Breast epithelium (tissue), 4 donors: ENCODE measurements at regions not wholly inside any gene's neighbourhood (a gene's known extent, or its start where the extent isn't known, plus 50 kb on each side); places are given as distances from the start of the nearest gene placed in this dataset.

Source experiments
- DNase-seq, 2 donors: peaks; one replicate each; pipeline ENCODE4 v3.0.0-alpha.2; 2019; ENCODE audit warnings: low spot score in 2 of 2
- H3K27ac ChIP-seq, 2 donors: fragments of 200-600 bp; sonication (generic) in 1 of 2; one replicate each; pipeline ENCODE4 v1.5.1; 2016 to 2019; ENCODE audit warnings: mild to moderate bottlenecking in 1 of 2
- H3K27me3 ChIP-seq, 2 donors: fragments of 200-600 bp; sonication (generic) in 1 of 2; one replicate each; pipeline versions ENCODE4 v1.5.1 to v1.6.0; 2017 to 2019; ENCODE audit warnings: control low read depth in 1 of 2, mild to moderate bottlenecking in 1 of 2
- H3K36me3 ChIP-seq: fragments of 200-600 bp; one replicate; pipeline ENCODE4 v1.5.1; 2019
- H3K4me1 ChIP-seq, 2 donors: fragments of 200-600 bp; sonication (generic); one replicate each; pipeline ENCODE4 v1.5.1; 2016 to 2019; ENCODE audit warnings: control low read depth in 1 of 2
- H3K4me3 ChIP-seq, 3 donors: fragments of 200-600 bp; sonication (generic); 1 replicate in 2 of 3; 2 replicates in 1 of 3; pipeline ENCODE4 v1.5.1; 2016 to 2019; ENCODE audit warnings: mild to moderate bottlenecking in 3 of 3, moderate library complexity in 2 of 3
- H3K9me3 ChIP-seq, 2 donors: fragments of 200-600 bp; sonication (generic) in 1 of 2; one replicate each; pipeline ENCODE4 v1.5.1; 2016 to 2019; ENCODE audit warnings: control low read depth in 1 of 2
- POLR2A ChIP-seq: fragments of 450-650 bp; IDR thresholded peaks from one replicate; pipeline ENCODE4 v1.6.1; 2016; ENCODE audit warnings: antibody characterized with exemption, mild to moderate bottlenecking, moderate library complexity
- POLR2AphosphoS5 ChIP-seq, 3 donors: sonication (generic); formaldehyde crosslinking; IDR thresholded peaks; one replicate each; pipeline ENCODE4 v1.6.1; 2017; ENCODE audit warnings: antibody characterized with exemption in 3 of 3
- intact Hi-C: fragments of 100-400 bp; cut with DNase I; formaldehyde crosslinking; loops from one replicate; pipeline ENCODE4 v1.15.1; 2023; ENCODE audit warnings: low total_unique reads
- TF ChIP-seq, protein P1 (sequence below), 3 donors: fragments of 450-650 bp; IDR thresholded peaks; one replicate each; pipeline ENCODE4 v1.5.1; 2016 to 2017; ENCODE audit warnings: antibody characterized with exemption in 3 of 3, mild to moderate bottlenecking in 3 of 3, moderate library complexity in 3 of 3

DNA sequence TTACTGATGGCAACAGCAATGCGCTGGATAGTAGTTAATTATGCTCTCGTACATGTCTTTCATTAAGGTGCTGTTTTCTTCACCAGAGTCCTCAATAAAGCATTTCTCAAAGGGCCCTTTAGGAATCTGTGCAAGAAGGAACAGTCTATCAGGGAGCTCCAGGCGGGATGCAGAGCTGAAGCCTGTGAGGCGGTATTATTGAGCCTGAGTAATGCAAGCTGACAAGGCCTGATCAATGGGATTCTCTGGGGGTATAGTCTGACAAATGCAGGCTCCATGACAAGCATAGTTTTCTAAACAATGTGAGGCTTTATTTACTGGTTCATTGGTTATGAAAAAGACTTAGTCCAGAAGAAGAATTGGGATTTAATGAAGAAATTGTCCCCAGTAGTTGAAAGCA is 530.9 kb upstream of the CBLB start:
- H3K4me1 ChIP-seq, result no peaks in the 10 kb centered on the region
- no peak overlapping the region for H3K4me3 ChIP-seq
- H3K9me3 ChIP-seq, result no peaks in the 10 kb centered on the region
- DNase-seq, result no peak
- TF ChIP-seq POLR2AphosphoS5 (IDR thresholded peaks at IDR 0.05) (no peak), POLR2A (no peak)
- TF ChIP-seq, protein P1, sequence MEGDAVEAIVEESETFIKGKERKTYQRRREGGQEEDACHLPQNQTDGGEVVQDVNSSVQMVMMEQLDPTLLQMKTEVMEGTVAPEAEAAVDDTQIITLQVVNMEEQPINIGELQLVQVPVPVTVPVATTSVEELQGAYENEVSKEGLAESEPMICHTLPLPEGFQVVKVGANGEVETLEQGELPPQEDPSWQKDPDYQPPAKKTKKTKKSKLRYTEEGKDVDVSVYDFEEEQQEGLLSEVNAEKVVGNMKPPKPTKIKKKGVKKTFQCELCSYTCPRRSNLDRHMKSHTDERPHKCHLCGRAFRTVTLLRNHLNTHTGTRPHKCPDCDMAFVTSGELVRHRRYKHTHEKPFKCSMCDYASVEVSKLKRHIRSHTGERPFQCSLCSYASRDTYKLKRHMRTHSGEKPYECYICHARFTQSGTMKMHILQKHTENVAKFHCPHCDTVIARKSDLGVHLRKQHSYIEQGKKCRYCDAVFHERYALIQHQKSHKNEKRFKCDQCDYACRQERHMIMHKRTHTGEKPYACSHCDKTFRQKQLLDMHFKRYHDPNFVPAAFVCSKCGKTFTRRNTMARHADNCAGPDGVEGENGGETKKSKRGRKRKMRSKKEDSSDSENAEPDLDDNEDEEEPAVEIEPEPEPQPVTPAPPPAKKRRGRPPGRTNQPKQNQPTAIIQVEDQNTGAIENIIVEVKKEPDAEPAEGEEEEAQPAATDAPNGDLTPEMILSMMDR (IDR thresholded peaks at IDR 0.05), result no peak
- intact Hi-C loops, result no loop called here
- no peak overlapping the region for H3K27ac ChIP-seq
- H3K36me3 ChIP-seq, result no peaks in the 10 kb centered on the region
- H3K27me3 ChIP-seq, result no peaks in the 10 kb centered on the region

DNA sequence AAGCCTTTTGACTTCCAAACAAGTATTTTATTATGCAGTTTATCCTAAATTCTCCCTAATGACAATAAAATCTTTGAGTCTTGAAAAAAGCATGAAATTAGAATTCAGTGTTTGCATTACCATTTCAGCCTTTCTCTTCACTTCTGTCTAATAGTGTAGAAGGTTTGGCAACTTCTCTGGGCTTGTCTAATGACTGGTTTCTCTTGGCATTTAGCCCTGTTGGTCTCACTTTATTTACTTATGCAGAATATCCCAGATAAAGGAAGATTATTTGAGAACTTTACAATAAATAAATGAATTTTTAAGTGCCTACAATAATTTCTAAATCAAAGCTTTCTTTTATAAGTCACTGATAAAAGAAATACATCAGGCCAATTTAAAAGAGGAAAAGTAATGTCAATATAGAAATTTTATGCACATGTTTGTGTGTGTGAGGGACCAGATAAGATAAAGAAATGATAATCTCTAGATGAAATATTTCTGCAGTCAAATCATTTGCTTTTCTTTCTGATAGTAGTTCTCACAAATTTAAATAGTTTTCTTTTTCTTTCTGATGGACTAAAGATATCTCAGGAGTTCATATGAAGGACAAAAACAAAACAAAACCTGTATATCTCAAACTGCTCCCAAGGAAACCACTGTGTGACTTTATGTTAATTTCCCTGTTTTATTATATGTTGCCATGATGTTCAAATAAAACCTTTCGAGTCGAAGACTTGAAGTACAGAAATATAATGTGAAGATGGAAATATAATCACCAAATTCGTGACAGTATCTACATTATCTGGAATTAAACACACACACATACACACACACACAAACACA is 533.1 kb upstream of the CBLB start:
- Histone ChIP-seq H3K4me3 (no peak overlapping the region), H3K4me1 (no peaks in the 10 kb centered on the region), H3K27ac (no peak overlapping the region), H3K27me3 (no peaks in the 10 kb centered on the region), H3K9me3 (no peaks in the 10 kb centered on the region), H3K36me3 (no peaks in the 10 kb centered on the region)
- no peak for DNase-seq
- intact Hi-C loops, result no loop called here
- TF ChIP-seq, protein P1 (IDR thresholded peaks at IDR 0.05), result no peak
- TF ChIP-seq POLR2AphosphoS5 (IDR thresholded peaks at IDR 0.05), result no peak
- TF ChIP-seq POLR2A, result no peak

DNA sequence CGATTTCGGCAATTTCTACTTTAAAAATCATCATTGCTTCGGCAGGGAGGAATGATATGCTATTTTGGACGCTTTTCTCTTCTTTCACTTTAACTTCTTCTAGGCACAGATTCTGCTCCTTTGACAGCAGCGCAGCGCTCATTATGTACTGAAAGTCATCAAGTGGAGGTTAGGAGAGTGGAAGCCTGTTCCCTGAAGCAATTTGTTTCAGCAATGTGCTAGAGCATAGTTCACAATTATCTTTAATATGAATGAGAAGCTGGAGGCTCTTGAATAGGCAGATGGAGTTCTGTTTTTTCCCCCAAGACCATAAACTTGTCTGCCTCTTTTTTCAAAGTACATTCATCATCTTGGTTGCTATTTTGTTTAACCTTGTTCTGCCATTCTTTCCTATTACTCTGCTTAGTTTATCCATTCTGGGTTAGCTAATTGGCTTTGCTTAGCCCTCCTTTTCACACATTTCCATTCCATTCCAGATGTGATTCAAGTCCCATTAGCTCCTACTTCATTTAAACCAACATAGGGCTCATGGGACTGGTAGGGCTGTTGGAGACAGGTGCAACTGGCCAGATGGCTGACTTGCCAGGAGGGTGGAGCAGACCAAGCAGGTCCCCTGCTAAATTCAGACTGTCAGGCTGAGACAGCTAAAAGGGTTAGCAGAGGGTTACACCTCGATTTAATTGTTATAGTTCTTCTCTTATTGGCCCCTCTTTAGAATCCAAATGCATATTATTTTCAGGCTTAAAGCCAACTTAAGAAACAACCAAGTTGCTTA is 534.7 kb upstream of the CBLB start:
- Histone ChIP-seq H3K27me3 (no peaks in the 10 kb centered on the region), H3K4me3 (no peak overlapping the region), H3K9me3 (no peaks in the 10 kb centered on the region), H3K36me3 (no peaks in the 10 kb centered on the region), H3K27ac (no peak overlapping the region), H3K4me1 (no peaks in the 10 kb centered on the region)
- no peak for TF ChIP-seq POLR2AphosphoS5 (IDR thresholded peaks at IDR 0.05)
- TF ChIP-seq, protein P1 (IDR thresholded peaks at IDR 0.05), result no peak
- no peak for TF ChIP-seq POLR2A
- intact Hi-C loops, result no loop called here
- no peak for DNase-seq

DNA sequence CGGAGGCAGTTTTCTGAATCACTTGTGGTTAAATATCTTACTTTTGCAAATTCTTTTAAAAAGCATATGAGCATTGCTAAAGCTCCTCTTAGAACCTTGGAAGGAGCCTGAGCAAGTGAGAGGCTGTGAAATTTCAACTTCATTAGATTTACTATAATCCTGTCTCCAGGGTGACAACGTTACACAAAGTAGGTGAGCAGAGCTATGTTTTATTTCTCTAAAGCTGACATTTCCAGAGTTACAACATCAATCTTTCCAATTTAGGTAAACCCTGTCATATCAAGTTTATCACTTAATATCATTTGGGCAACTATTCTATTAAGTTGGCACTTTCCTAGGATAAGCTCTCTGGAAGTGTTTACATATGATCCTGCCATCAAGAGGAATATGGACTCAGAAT is 544.9 kb upstream of the CBLB start:
- H3K27ac ChIP-seq, result no peak overlapping the region

More for the DNA sequence above, 544.9 kb upstream of the CBLB start:
- TF ChIP-seq POLR2A (no peak), POLR2AphosphoS5 (IDR thresholded peaks at IDR 0.05) (no peak)
- TF ChIP-seq, protein P1 (IDR thresholded peaks at IDR 0.05), result no peak
- Histone ChIP-seq H3K36me3 (no peaks in the 10 kb centered on the region), H3K9me3 (no peaks in the 10 kb centered on the region), H3K4me3 (no peak overlapping the region), H3K27me3 (no peaks in the 10 kb centered on the region), H3K4me1 (no peaks in the 10 kb centered on the region)
- DNase-seq, result no peak
- intact Hi-C loops, result no loop called here
